ENCODE measurements at regions not wholly inside any gene's neighbourhood (a gene's known extent, or its start where the extent isn't known, plus 50 kb on each side); places are given as distances from the start of the nearest gene placed in this dataset.

GRCh38 chr17:37838276-37838675, 85.9 kb upstream of the TBC1D3K start:
- Histone ChIP-seq H3K27me3 (ENCODE audit: low read depth) (no peaks in the 10 kb centered on the region), H3K36me3 (replicated peaks) (no peaks in the 10 kb centered on the region), H3K4me1 (no peaks in the 10 kb centered on the region), H3K9me3 (no peaks in the 10 kb centered on the region), H3K4me3 (no peak overlapping the region)
- no peak for DNase-seq (ENCODE audit: low spot score in 2 of 2)
- in situ Hi-C loops (cut with MboI; ENCODE audit: low sequenced_read_pairs) = no loop called here

- Histone ChIP-seq H3K4me1 (no peaks in the 10 kb centered on the region), H3K27me3 (ENCODE audit: low read depth) (no peaks in the 10 kb centered on the region)
- in situ Hi-C loops (cut with MboI; ENCODE audit: low sequenced_read_pairs) = no loop called here
Measured at GRCh38 chr17:37836593-37836992, 87.6 kb upstream of the TBC1D3K start.

GRCh38 chr17:37834168-37834567, 89.3 kb upstream of the HNF1B start:
- in situ Hi-C loops (cut with MboI; ENCODE audit: low sequenced_read_pairs) = no loop called here

More at GRCh38 chr17:37836593-37836992, 87.6 kb upstream of the TBC1D3K start:
- DNase-seq (ENCODE audit: low spot score in 2 of 2) = no peak
- no peak overlapping the region for H3K4me3 ChIP-seq
- H3K36me3 ChIP-seq (replicated peaks) = no peaks in the 10 kb centered on the region
- no peaks in the 10 kb centered on the region for H3K9me3 ChIP-seq

GRCh38 chr17:37833237-37833859, 88.5 kb upstream of the HNF1B start:
- H3K4me3 ChIP-seq = no peak overlapping the region
- H3K27me3 ChIP-seq (ENCODE audit: low read depth) = no peaks in the 10 kb centered on the region
- H3K9me3 ChIP-seq = no peaks in the 10 kb centered on the region
- H3K36me3 ChIP-seq (replicated peaks) = no peaks in the 10 kb centered on the region
- no peaks in the 10 kb centered on the region for H3K4me1 ChIP-seq
- in situ Hi-C loops (cut with MboI; ENCODE audit: low sequenced_read_pairs) = no loop called here
- DNase-seq (ENCODE audit: low spot score in 2 of 2) = no peak

More at GRCh38 chr17:37834168-37834567, 89.3 kb upstream of the HNF1B start:
- no peaks in the 10 kb centered on the region for H3K27me3 ChIP-seq (ENCODE audit: low read depth)
- H3K36me3 ChIP-seq (replicated peaks) = no peaks in the 10 kb centered on the region
- no peak overlapping the region for H3K4me3 ChIP-seq
- no peaks in the 10 kb centered on the region for H3K4me1 ChIP-seq
- no peak for DNase-seq (ENCODE audit: low spot score in 2 of 2)
- no peaks in the 10 kb centered on the region for H3K9me3 ChIP-seq

- in situ Hi-C loops (cut with MboI; ENCODE audit: low sequenced_read_pairs) = no loop called here
- Histone ChIP-seq H3K4me3 (no peak overlapping the region), H3K27me3 (ENCODE audit: low read depth) (no peaks in the 10 kb centered on the region), H3K9me3 (no peaks in the 10 kb centered on the region), H3K4me1 (no peaks in the 10 kb centered on the region), H3K36me3 (replicated peaks) (no peaks in the 10 kb centered on the region)
- no peak for DNase-seq (ENCODE audit: low spot score in 2 of 2)
Measured at GRCh38 chr17:37831986-37832385, 87.1 kb upstream of the HNF1B start.

- H3K9me3 ChIP-seq = no peaks in the 10 kb centered on the region
- no peak overlapping the region for H3K4me3 ChIP-seq
- no peaks in the 10 kb centered on the region for H3K4me1 ChIP-seq
- H3K27me3 ChIP-seq (ENCODE audit: low read depth) = no peaks in the 10 kb centered on the region
- in situ Hi-C loops (cut with MboI; ENCODE audit: low sequenced_read_pairs) = no loop called here
- H3K36me3 ChIP-seq (replicated peaks) = no peaks in the 10 kb centered on the region
- no peak for DNase-seq (ENCODE audit: low spot score in 2 of 2)
Measured at GRCh38 chr17:37831492-37831891, 86.6 kb upstream of the HNF1B start.

GRCh38 chr17:37830151-37830993, 85.5 kb upstream of the HNF1B start:
- Histone ChIP-seq H3K36me3 (replicated peaks) (no peaks in the 10 kb centered on the region), H3K9me3 (no peaks in the 10 kb centered on the region), H3K27me3 (ENCODE audit: low read depth) (no peaks in the 10 kb centered on the region), H3K4me1 (no peaks in the 10 kb centered on the region), H3K4me3 (no peak overlapping the region)
- in situ Hi-C loops (cut with MboI; ENCODE audit: low sequenced_read_pairs) = no loop called here
- no peak for DNase-seq (ENCODE audit: low spot score in 2 of 2)

- in situ Hi-C loops (cut with MboI; ENCODE audit: low sequenced_read_pairs) = no loop called here
- H3K36me3 ChIP-seq (replicated peaks) = no peaks in the 10 kb centered on the region
- H3K4me3 ChIP-seq = no peak overlapping the region
- no peaks in the 10 kb centered on the region for H3K9me3 ChIP-seq
- no peak for DNase-seq (ENCODE audit: low spot score in 2 of 2)
- no peaks in the 10 kb centered on the region for H3K27me3 ChIP-seq (ENCODE audit: low read depth)
- H3K4me1 ChIP-seq = no peaks in the 10 kb centered on the region
Measured at GRCh38 chr17:37829592-37830123, 84.8 kb upstream of the HNF1B start.

GRCh38 chr17:37828651-37829124, 83.8 kb upstream of the HNF1B start:
- no peak for DNase-seq (ENCODE audit: low spot score in 2 of 2)
- H3K4me3 ChIP-seq = no peak overlapping the region
- in situ Hi-C loops (cut with MboI; ENCODE audit: low sequenced_read_pairs) = no loop called here

GRCh38 chr17:37827905-37828650, 83.2 kb upstream of the HNF1B start:
- Histone ChIP-seq H3K9me3 (no peaks in the 10 kb centered on the region), H3K4me3 (no peak overlapping the region), H3K27me3 (ENCODE audit: low read depth) (no peaks in the 10 kb centered on the region), H3K4me1 (no peaks in the 10 kb centered on the region), H3K36me3 (replicated peaks) (no peaks in the 10 kb centered on the region)
- in situ Hi-C loops (cut with MboI; ENCODE audit: low sequenced_read_pairs) = no loop called here
- no peak for DNase-seq (ENCODE audit: low spot score in 2 of 2)

More at GRCh38 chr17:37828651-37829124, 83.8 kb upstream of the HNF1B start:
- Histone ChIP-seq H3K27me3 (ENCODE audit: low read depth) (no peaks in the 10 kb centered on the region), H3K36me3 (replicated peaks) (no peaks in the 10 kb centered on the region), H3K9me3 (no peaks in the 10 kb centered on the region), H3K4me1 (no peaks in the 10 kb centered on the region)

GRCh38 chr17:37826497-37827430, 81.9 kb upstream of the HNF1B start:
- Histone ChIP-seq H3K4me1 (no peaks in the 10 kb centered on the region), H3K27me3 (ENCODE audit: low read depth) (no peaks in the 10 kb centered on the region), H3K4me3 (no peak overlapping the region), H3K9me3 (no peaks in the 10 kb centered on the region), H3K36me3 (replicated peaks) (no peaks in the 10 kb centered on the region)
- no peak for DNase-seq (ENCODE audit: low spot score in 2 of 2)
- in situ Hi-C loops (cut with MboI; ENCODE audit: low sequenced_read_pairs) = no loop called here

- no peaks in the 10 kb centered on the region for H3K9me3 ChIP-seq
- in situ Hi-C loops (cut with MboI; ENCODE audit: low sequenced_read_pairs) = no loop called here
- no peak overlapping the region for H3K4me3 ChIP-seq
- no peaks in the 10 kb centered on the region for H3K4me1 ChIP-seq
- no peak for DNase-seq (ENCODE audit: low spot score in 2 of 2)
- no peaks in the 10 kb centered on the region for H3K27me3 ChIP-seq (ENCODE audit: low read depth)
- no peaks in the 10 kb centered on the region for H3K36me3 ChIP-seq (replicated peaks)
Measured at GRCh38 chr17:37825851-37826250, 81.0 kb upstream of the HNF1B start.
